PC-9 (cell line): ENCODE measurements at regions not wholly inside any gene's neighbourhood (a gene's known extent, or its start where the extent isn't known, plus 50 kb on each side); places are given as distances from the start of the nearest gene placed in this dataset.

Experiments
- CTCF ChIP-seq: fragments of 200-600 bp; sonication (generic); conservative IDR thresholded peaks from 2 replicates; pipeline ENCODE4 v1.6.1; 2017; ENCODE audit warnings: mixed run types, antibody characterized with exemption, mild to moderate bottlenecking, moderate library complexity
- EZH2 ChIP-seq: fragments of 200-600 bp; sonication (generic); IDR thresholded peaks from 2 replicates; pipeline ENCODE4 v1.8.0; 2017; ENCODE audit warnings: antibody characterized with exemption, low read depth

DNA sequence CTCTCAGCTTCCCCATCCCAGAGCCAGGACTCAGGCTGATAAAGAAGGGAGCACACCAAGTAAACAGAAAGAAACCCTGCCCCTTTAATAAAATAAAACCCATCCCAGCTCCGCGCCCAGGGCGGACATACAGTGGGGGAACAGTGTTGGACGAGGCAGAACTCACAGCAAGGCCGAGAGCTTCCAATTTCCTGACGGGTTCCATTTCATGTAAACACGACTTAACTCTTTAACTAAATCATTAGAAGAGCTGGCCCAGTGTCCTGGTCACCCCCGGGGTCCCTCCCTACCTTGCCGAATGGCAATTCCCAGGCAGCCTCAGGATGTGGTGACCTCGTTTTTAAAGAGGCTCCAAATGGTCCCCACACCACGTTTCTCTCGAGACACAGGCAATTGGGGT lies 340.7 kb downstream of the FOXL1 start:
- TF ChIP-seq CTCF (no peak), EZH2 (no peak)
